ENCODE measurements at regions not wholly inside any gene's neighbourhood (a gene's known extent, or its start where the extent isn't known, plus 50 kb on each side); places are given as distances from the start of the nearest gene placed in this dataset.
"Not testable (repeated sequence)": the region's sequence is repeated elsewhere in the genome, so short reads cannot be mapped to it uniquely, and the experiment has no call there.

DNA sequence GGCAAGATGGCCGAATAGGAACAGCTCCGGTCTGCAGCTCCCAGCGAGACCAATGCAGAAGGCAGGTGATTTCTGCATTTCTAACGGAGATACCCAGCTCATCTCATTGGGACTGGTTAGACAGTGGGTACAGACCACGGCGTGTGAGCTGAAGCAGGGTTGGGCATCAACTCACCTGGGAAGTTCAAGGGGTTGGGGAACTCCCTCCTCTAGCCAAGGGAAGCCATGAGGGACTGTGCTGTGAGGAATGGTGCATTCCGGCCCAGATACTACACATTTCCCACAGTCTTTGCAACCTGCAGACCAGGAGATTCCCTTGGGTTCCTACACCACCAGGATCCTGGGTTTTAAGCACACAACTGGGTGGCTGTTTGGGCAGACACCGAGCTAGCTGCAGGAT, 148.0 kb upstream of the PDE4D start:
- DNase-seq: not testable (repeated sequence)

DNA sequence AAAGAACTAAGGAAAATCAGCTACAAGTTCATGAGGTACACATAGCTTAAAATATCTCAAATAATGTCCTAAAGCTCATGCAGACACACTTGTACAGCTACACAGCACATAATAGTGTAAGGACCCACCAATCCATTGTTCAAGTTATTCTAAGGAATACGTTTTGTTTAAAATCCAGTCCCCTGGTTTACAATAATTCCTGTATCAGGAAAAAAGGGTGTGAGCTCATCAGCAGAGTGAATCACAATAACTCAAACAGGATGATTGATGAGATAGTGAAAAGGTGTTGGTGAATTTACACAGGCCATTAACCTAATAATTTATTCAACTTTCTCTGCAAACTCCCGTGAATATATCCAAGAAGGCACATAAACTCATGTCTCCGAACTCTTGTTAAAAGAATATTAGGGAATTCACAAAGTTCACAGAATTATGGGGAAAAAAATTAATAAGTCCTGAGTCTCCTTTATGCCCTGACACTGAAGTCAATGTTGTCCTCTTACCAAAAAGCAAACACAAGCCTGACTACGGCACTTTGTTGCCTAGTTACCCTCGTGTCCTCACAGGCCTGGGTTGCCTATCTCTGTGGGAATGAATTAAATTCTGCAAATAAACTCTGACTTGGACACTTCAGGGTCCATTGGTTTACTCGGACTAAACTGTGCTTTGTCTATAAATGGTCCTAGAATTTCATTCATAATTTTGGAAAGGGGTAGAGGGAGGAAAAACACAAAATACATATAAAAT, 142.8 kb upstream of the PDE4D start:
- peak; percentile 98 for DNase-seq

- DNase-seq: no peak
Measured at GRCh38 chr5:60026161-60026560, 132.6 kb upstream of the PDE4D start.

DNA sequence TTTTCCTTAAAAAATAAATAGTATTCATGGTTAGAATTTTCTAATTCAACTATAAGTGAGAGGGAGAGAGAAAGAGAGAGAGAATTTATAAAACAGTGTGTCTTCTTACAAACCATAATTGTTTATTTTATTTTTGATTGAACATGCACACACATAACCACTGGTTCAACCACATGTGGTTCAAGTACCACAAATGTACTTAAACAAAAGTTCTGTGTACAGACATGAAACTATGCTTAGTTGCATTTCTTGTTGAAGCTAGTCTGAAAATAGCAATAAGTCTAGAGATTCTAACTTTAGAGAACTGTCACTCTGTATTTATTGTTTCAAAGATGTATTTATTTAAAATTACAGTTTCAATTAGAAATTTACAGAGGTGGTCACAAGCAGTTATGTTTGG, 130.6 kb upstream of the PDE4D start:
- DNase-seq: no peak

- DNase-seq: no peak
Measured at GRCh38 chr5:60023255-60023654, 129.7 kb upstream of the PDE4D start.

GRCh38 chr5:60020457-60020856, 126.9 kb upstream of the PDE4D start:
- DNase-seq: no peak

- DNase-seq: not testable (repeated sequence)
Measured at GRCh38 chr5:60018960-60019359, 125.4 kb upstream of the PDE4D start.

DNA sequence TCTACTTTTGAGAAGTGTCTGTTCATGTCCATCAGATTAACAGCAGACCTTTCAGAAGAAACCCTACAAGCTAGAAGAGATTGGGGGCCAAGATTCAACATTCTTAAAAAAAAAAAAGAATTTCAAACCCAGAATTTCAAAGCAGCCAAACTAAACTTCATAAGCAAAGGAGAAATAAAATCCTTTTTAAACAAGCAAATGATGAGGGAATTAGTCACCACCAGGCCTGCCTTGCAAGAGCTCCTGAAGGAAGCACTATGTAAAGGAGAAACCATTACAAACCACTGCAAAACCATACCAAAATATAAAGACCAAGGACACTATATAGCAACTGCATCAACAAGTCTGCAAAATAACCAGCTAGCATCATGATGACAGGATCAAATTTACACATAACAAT, 124.6 kb upstream of the PDE4D start:
- DNase-seq: no peak

GRCh38 chr5:60014331-60014730, 120.8 kb upstream of the PDE4D start:
- DNase-seq: no peak

GRCh38 chr5:60010853-60011252, 117.3 kb upstream of the PDE4D start:
- peak; percentile 45 for DNase-seq

GRCh38 chr5:60010328-60010727, 116.8 kb upstream of the PDE4D start:
- DNase-seq: peak; percentile 50

GRCh38 chr5:60007729-60008128, 114.2 kb upstream of the PDE4D start:
- no peak for DNase-seq

GRCh38 chr5:59999056-59999455, 105.5 kb upstream of the PDE4D start:
- DNase-seq: no peak

DNA sequence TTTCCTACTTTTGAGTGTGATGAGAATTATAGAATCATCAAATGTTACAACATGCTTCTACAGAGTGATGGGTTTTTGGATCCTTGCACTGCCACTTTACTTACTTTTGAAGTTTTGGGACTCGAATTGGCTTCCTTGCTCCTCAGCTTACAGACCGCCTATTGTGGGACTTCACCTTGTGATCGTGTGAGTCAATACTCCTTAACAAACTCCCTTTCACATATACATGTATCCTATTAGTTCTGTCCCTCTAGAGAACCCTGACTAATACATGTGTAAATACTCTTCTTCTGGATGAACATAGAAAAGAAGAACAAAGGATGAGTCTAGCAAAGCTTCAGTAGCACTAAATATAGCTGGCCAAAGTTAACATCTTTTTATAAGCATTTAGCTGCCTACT, 98.7 kb upstream of the PDE4D start:
- DNase-seq: no peak

DNA sequence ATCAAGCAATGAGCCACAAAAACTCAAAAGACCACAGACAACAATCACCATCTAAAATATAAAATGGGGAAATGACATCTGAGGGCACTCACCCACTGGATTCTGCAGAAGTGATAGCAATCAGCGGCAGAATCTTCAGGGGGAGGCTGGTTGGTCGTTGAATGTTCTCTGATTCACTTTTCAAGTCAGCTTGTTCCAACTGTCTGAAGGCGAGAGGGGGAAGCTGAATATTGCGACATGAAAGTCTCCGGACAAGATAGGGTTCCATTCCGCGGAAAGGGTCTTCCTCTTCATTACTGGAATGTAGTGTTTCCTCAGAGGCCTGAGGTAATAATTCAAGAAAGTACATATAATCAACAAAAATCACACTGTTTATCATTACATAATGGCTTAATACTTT, 94.9 kb upstream of the PDE4D start:
- DNase-seq: no peak

DNA sequence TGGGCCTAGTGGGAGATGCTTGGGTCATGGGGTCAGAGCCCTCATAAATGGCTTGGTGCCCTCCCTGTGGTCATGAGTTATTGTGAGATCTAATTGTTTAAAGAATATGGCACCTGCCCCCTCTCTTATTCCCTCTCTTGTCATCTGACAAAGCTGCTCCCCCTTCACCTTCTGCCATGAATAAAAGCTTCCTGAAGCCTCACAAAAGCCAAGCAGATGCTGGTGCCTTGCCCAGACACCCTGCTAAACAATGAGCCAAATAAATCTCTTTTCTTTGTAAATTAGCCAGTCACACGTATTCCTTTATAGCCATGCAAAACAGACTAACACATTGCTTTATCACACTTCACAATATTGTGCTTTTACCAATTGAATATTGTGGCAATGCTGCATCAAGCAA, 82.8 kb upstream of the PDE4D start:
- no peak for DNase-seq

DNA sequence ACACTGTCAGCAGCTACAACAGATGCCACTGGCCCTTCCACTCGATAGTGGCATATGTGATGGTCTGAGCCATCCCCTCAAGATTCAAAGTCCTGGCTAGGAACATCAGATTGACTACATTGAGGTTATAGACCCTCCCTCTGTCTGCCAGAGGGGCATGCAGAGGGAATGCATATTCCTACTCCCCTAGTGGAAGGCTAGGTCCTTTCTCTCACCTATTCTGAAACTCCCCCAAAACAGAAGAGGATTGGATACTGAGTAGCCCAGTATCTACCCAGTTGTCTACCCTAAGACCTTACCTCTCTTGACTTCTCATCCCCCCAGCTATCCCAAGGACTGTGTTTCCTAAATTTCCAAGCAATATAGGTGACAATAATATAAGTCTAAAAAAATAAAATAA, 78.5 kb upstream of the PDE4D start:
- no peak for DNase-seq

DNA sequence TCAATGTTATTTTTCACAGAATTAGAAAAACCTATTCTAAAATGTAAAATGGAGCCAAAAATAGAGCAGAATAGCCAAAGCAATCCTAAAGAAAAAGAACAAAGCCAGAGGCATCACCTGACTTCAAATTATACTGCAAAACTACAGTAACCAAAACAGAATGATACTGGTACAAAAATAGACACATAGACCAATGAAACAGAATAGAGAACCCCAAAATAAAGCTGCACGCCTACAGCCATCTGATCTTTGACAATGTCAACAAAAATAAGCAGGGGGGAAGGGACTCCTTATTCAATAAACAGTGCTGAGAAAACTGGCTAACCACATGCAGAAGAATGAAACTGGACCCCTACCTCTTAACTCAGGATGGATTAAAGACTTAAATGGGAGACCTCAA, 65.8 kb upstream of the PDE4D start:
- no peak for DNase-seq

DNA sequence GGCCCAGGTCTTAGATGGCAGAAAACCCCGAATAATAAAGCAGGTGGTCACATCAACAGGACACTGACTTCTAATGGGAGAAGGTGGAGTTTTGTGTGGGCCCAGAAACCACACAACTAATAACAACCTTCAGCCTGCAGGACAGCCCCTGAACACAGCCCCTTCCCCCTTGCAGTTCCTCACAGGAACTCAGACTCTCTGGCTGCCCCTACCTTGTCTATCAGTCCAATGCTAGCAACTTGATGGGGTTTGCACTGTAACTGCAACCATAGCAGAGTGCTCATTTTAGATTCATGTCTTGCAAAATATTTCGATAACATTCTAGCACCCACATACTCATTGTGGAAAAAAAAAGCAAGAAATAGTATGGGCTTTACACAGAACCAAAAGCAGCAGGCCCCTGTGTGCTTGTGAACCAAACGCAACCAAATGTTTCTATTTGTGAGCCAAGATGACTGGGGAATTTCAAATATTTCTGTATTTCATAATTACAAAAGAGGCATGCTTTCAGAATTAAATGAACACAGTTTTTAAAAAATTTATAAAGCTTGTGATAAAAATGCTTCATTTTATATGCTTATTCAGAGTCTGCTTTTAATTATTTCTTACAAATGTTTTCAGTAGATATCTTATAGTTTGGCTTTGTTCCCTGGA, 62.7 kb upstream of the PDE4D start:
- DNase-seq: no peak

DNA sequence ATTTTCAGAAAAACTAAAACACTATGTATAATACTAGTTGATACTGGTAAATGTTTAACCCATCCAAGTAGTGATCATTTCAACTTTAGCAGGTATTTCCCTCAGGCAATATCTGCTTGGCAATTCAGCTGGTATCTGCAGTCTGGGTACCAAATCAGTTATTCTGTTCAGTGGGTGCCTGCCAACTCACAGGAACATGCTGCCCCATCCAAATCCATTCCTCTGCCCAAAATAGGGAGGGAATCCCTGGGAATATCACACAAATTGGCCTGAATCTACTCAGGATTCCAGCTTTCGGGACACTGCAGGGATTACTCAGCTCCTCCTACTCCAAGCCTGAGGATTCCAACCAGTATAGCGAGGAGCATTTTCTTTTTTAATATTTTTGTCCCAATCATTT, 61.7 kb upstream of the PDE4D start:
- no peak for DNase-seq

DNA sequence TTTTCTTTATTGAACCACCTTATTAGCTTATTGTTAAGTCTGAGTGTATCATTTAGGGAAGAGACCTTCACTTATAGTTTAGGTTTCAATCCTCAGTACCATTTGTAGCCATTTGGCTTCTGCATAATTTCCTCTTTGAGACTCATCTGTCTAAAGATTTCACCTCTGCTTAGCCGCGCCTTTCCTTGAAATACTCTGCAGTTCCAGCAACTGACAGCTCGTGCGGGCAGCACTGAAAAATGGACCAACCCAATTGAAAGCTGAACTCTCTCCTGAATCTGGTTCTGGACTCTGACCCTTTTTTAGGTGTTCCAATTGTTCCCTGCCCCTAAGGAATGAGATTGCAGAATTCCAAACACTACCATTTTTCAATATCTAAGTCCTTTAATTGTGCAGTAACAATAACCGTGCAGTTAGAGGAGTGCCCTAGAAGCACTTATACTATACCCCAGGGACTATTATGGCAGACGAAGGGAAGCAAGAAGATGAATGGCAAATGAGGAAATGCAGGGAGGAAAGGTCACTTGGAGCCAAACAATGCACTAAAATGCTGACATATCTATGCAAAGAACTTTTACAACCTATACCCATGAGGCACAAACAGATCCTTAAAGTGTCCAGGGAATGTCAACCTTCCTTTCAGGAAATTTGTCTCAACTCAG, 50.1 kb upstream of the PDE4D start:
- DNase-seq: peak; percentile 86

All from NCI-H69 (cell line).